ENCODE measurements at regions not wholly inside any gene's neighbourhood (a gene's known extent, or its start where the extent isn't known, plus 50 kb on each side); places are given as distances from the start of the nearest gene placed in this dataset.
"Not testable (repeated sequence)": the region's sequence is repeated elsewhere in the genome, so short reads cannot be mapped to it uniquely, and the experiment has no call there.

- DNase-seq: not testable (repeated sequence)
Measured at GRCh38 chr14:105663818-105664596, 137.6 kb downstream of the TMEM121 start.

- DNase-seq: no peak
Measured at GRCh38 chr14:105664691-105665090, 138.3 kb downstream of the TMEM121 start.

- DNase-seq: no peak
Measured at GRCh38 chr14:105665247-105665950, 139.0 kb downstream of the TMEM121 start.

- no peak for DNase-seq
Measured at GRCh38 chr14:105665951-105666277, 139.5 kb downstream of the TMEM121 start.

- no peak for DNase-seq
Measured at GRCh38 chr14:105666420-105666819, 140.0 kb downstream of the TMEM121 start.

GRCh38 chr14:105666991-105667662, 140.7 kb downstream of the TMEM121 start:
- not testable (repeated sequence) for DNase-seq

- not testable (repeated sequence) for DNase-seq
Measured at GRCh38 chr14:105667663-105668020, 141.3 kb downstream of the TMEM121 start.

GRCh38 chr14:105668021-105668420, 141.6 kb downstream of the TMEM121 start:
- DNase-seq: not testable (repeated sequence)

- not testable (repeated sequence) for DNase-seq
Measured at GRCh38 chr14:105668471-105669230, 142.3 kb downstream of the TMEM121 start.

GRCh38 chr14:105669231-105669610, 142.8 kb downstream of the TMEM121 start:
- DNase-seq: not testable (repeated sequence)

GRCh38 chr14:105669646-105670045, 143.3 kb downstream of the TMEM121 start:
- DNase-seq: not testable (repeated sequence)

GRCh38 chr14:105672450-105673200, 146.2 kb downstream of the TMEM121 start:
- not testable (repeated sequence) for DNase-seq

GRCh38 chr14:105675433-105675832, 149.1 kb downstream of the TMEM121 start:
- not testable (repeated sequence) for DNase-seq

- not testable (repeated sequence) for DNase-seq
Measured at GRCh38 chr14:105675905-105676670, 149.7 kb downstream of the TMEM121 start.

GRCh38 chr14:105678057-105678456, 151.7 kb downstream of the TMEM121 start:
- DNase-seq: not testable (repeated sequence)

GRCh38 chr14:105678996-105679958, 152.9 kb downstream of the TMEM121 start:
- not testable (repeated sequence) for DNase-seq

- DNase-seq: not testable (repeated sequence)
Measured at GRCh38 chr14:105679959-105680735, 153.8 kb downstream of the TMEM121 start.

GRCh38 chr14:105680736-105681098, 154.3 kb downstream of the TMEM121 start:
- not testable (repeated sequence) for DNase-seq

GRCh38 chr14:105681606-105682185, 155.3 kb downstream of the TMEM121 start:
- DNase-seq: not testable (repeated sequence)
